Gastroesophageal sphincter (tissue), 3 donors: ENCODE measurements at regions not wholly inside any gene's neighbourhood (a gene's known extent, or its start where the extent isn't known, plus 50 kb on each side); places are given as distances from the start of the nearest gene placed in this dataset.

Experiments used
- POLR2A ChIP-seq, 2 donors: fragments of 450-650 bp; IDR thresholded peaks; one replicate each; pipeline ENCODE4 v1.6.1; 2017; ENCODE audit warnings: antibody characterized with exemption in 2 of 2, mild to moderate bottlenecking in 2 of 2, moderate library complexity in 1 of 2
- POLR2AphosphoS5 ChIP-seq: sonication (generic); formaldehyde crosslinking; IDR thresholded peaks from one replicate; pipeline ENCODE4 v1.6.1; 2017; ENCODE audit warnings: antibody characterized with exemption
- TF ChIP-seq, protein P1 (sequence below), 4 experiments: fragments of 200-600 bp in 2 of 4; fragments of 450-650 bp in 2 of 4; sonication (generic) in 1 of 4; IDR thresholded peaks; one replicate each; pipeline ENCODE4 v1.5.1; 2017 to 2019; ENCODE audit warnings: antibody characterized with exemption in 4 of 4, mild to moderate bottlenecking in 2 of 4, moderate library complexity in 2 of 4

DNA sequence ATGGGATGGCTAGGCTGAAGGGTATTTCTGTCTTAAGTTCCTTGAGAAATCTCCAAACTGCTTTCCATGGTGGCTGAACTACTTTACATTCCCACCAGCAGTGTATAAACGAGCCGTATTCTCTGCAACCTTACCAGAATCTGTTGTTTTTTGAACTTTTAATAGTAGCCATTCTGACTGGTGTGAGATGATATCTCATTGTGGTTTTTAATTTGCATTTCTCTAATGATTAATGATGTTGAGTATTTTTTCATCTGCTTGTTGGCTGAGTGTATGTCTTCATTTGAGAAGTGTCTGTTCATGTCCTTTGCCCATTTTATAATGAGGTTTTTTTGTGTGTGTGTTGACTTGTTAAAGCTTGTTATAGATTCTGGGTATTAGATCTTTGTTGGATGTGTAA, 226.8 kb upstream of the IGFBP3 start:
- TF ChIP-seq POLR2A (IDR thresholded peaks at IDR 0.05): no peak
- TF ChIP-seq POLR2AphosphoS5: no peak
- TF ChIP-seq, protein P1, sequence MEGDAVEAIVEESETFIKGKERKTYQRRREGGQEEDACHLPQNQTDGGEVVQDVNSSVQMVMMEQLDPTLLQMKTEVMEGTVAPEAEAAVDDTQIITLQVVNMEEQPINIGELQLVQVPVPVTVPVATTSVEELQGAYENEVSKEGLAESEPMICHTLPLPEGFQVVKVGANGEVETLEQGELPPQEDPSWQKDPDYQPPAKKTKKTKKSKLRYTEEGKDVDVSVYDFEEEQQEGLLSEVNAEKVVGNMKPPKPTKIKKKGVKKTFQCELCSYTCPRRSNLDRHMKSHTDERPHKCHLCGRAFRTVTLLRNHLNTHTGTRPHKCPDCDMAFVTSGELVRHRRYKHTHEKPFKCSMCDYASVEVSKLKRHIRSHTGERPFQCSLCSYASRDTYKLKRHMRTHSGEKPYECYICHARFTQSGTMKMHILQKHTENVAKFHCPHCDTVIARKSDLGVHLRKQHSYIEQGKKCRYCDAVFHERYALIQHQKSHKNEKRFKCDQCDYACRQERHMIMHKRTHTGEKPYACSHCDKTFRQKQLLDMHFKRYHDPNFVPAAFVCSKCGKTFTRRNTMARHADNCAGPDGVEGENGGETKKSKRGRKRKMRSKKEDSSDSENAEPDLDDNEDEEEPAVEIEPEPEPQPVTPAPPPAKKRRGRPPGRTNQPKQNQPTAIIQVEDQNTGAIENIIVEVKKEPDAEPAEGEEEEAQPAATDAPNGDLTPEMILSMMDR (IDR thresholded peaks at IDR 0.05): no peak
